HFFc6 (cell line): ENCODE measurements at regions not wholly inside any gene's neighbourhood (a gene's known extent, or its start where the extent isn't known, plus 50 kb on each side); places are given as distances from the start of the nearest gene placed in this dataset.
"Not testable (repeated sequence)": the region's sequence is repeated elsewhere in the genome, so short reads cannot be mapped to it uniquely, and the experiment has no call there.

ENCODE experiments used
- DNase-seq: peaks from one replicate; pipeline ENCODE4 v3.0.0-alpha.2; 2018
- H3K27ac Mint-ChIP-seq: 2 replicates; pipeline ENCODE4 v1.8.0; 2020; ENCODE audit warnings: mild to moderate bottlenecking, mixed read lengths
- H3K27me3 Mint-ChIP-seq: 2 replicates; pipeline ENCODE4 v1.8.0; 2021; ENCODE audit warnings: mild to moderate bottlenecking, moderate library complexity, mixed read lengths; ENCODE audit not compliant: insufficient read depth
- H3K36me3 Mint-ChIP-seq: 2 replicates; pipeline ENCODE4 v1.8.0; 2021; ENCODE audit warnings: low read depth, mixed read lengths
- H3K4me1 Mint-ChIP-seq: 2 replicates; pipeline ENCODE4 v1.8.0; 2020; ENCODE audit warnings: low read depth, mixed read lengths
- H3K4me3 Mint-ChIP-seq: 2 replicates; pipeline ENCODE4 v1.8.0; 2020; ENCODE audit warnings: mild to moderate bottlenecking, moderate library complexity, mixed read lengths
- H3K9me3 Mint-ChIP-seq: 2 replicates; pipeline ENCODE4 v1.8.0; 2020; ENCODE audit warnings: mild to moderate bottlenecking, mixed read lengths
- CTCF ChIP-seq: fragments of 200-600 bp; sonication (generic); IDR thresholded peaks from 2 replicates; pipeline ENCODE4 v1.5.0; 2021; ENCODE audit warnings: antibody characterized with exemption, mild to moderate bottlenecking

- no peak overlapping the region for H3K4me3 Mint-ChIP-seq
- no peaks in the 10 kb centered on the region for H3K9me3 Mint-ChIP-seq
- no peaks in the 10 kb centered on the region for H3K27me3 Mint-ChIP-seq
- peaks cover 4% of the 10 kb centered on the region; the same call in 1 of the 2 replicates for H3K36me3 Mint-ChIP-seq
- H3K4me1 Mint-ChIP-seq, result peaks cover 49% of the 10 kb centered on the region
- no peak for TF ChIP-seq CTCF
- no peak for DNase-seq
- H3K27ac Mint-ChIP-seq, result peak overlapping the region; percentile 38
These were observed 119.0 kb upstream of the PRSS16 start for GRCh38 chr6:27128311-27129094.

GRCh38 chr6:27129095-27129815 lies 118.2 kb upstream of the PRSS16 start:
- Mint-ChIP-seq H3K27ac (peak overlapping the region; percentile 38), H3K9me3 (no peaks in the 10 kb centered on the region), H3K4me3 (no peak overlapping the region), H3K27me3 (no peaks in the 10 kb centered on the region; the same call in 1 of the 2 replicates), H3K4me1 (peaks cover 57% of the 10 kb centered on the region), H3K36me3 (peaks cover 4% of the 10 kb centered on the region; the same call in 1 of the 2 replicates)
- DNase-seq, result no peak
- TF ChIP-seq CTCF, result no peak

GRCh38 chr6:27129917-27130316 lies 117.6 kb upstream of the PRSS16 start:
- no peaks in the 10 kb centered on the region for H3K9me3 Mint-ChIP-seq

GRCh38 chr6:27130668-27131428 lies 116.7 kb upstream of the PRSS16 start:
- Mint-ChIP-seq H3K9me3 (no peaks in the 10 kb centered on the region), H3K27ac (no peak overlapping the region), H3K4me3 (no peak overlapping the region), H3K36me3 (peaks cover 4% of the 10 kb centered on the region; the same call in 1 of the 2 replicates), H3K4me1 (peaks cover 60% of the 10 kb centered on the region), H3K27me3 (no peaks in the 10 kb centered on the region; the same call in 1 of the 2 replicates)
- DNase-seq, result no peak
- no peak for TF ChIP-seq CTCF

More at GRCh38 chr6:27129917-27130316, 117.6 kb upstream of the PRSS16 start:
- H3K27me3 Mint-ChIP-seq, result no peaks in the 10 kb centered on the region; the same call in 1 of the 2 replicates
- TF ChIP-seq CTCF, result no peak
- peaks cover 60% of the 10 kb centered on the region for H3K4me1 Mint-ChIP-seq
- no peak for DNase-seq
- no peak overlapping the region for H3K27ac Mint-ChIP-seq
- peaks cover 4% of the 10 kb centered on the region; the same call in 1 of the 2 replicates for H3K36me3 Mint-ChIP-seq
- no peak overlapping the region for H3K4me3 Mint-ChIP-seq

GRCh38 chr6:27132282-27132531 lies 115.3 kb upstream of the PRSS16 start:
- DNase-seq, result peak; percentile 69
- not testable (repeated sequence) for H3K27ac Mint-ChIP-seq, H3K36me3 Mint-ChIP-seq, H3K9me3 Mint-ChIP-seq, H3K4me3 Mint-ChIP-seq, H3K27me3 Mint-ChIP-seq
- H3K4me1 Mint-ChIP-seq, result peaks cover 47% of the 10 kb centered on the region
